ENCODE measurements at regions not wholly inside any gene's neighbourhood (a gene's known extent, or its start where the extent isn't known, plus 50 kb on each side); places are given as distances from the start of the nearest gene placed in this dataset.

GRCh38 chr2:176619504-176619903 is 350.3 kb downstream of the MTX2 start:
- no peak for DNase-seq

- no peak for DNase-seq
Observed at GRCh38 chr2:176621350-176621749, 352.1 kb downstream of the MTX2 start.

GRCh38 chr2:176622792-176623191 is 353.6 kb downstream of the MTX2 start:
- DNase-seq: no peak

GRCh38 chr2:176626796-176627195 is 357.6 kb downstream of the MTX2 start:
- DNase-seq: no peak

- no peak for DNase-seq
Observed at GRCh38 chr2:176628438-176628837, 359.2 kb downstream of the MTX2 start.

GRCh38 chr2:176633754-176634153 is 364.5 kb downstream of the MTX2 start:
- no peak for DNase-seq

GRCh38 chr2:176636401-176636800 is 367.2 kb downstream of the MTX2 start:
- DNase-seq: no peak

GRCh38 chr2:176637142-176637485 is 367.9 kb downstream of the MTX2 start:
- DNase-seq: peak; percentile 2

- DNase-seq: peak; percentile 11
Observed at GRCh38 chr2:176637486-176638166, 368.4 kb downstream of the MTX2 start.

GRCh38 chr2:176638167-176639015 is 369.1 kb downstream of the MTX2 start:
- peak; percentile 55 for DNase-seq

GRCh38 chr2:176639016-176639343 is 369.7 kb downstream of the MTX2 start:
- no peak for DNase-seq

- no peak for DNase-seq
Observed at GRCh38 chr2:176639671-176640070, 370.4 kb downstream of the MTX2 start.

GRCh38 chr2:176641436-176641835 is 372.2 kb downstream of the MTX2 start:
- no peak for DNase-seq

- no peak for DNase-seq
Observed at GRCh38 chr2:176642074-176642473, 372.8 kb downstream of the MTX2 start.

GRCh38 chr2:176643646-176644045 is 374.4 kb downstream of the MTX2 start:
- DNase-seq: no peak

- DNase-seq: no peak
Observed at GRCh38 chr2:176645494-176645893, 376.3 kb downstream of the MTX2 start.

GRCh38 chr2:176646033-176646615 is 376.9 kb downstream of the MTX2 start:
- no peak for DNase-seq

- no peak for DNase-seq
Observed at GRCh38 chr2:176647325-176648165, 378.3 kb downstream of the MTX2 start.

GRCh38 chr2:176648700-176649297 is 379.6 kb downstream of the MTX2 start:
- DNase-seq: no peak

- DNase-seq: no peak
Observed at GRCh38 chr2:176650104-176650837, 381.0 kb downstream of the MTX2 start.

GRCh38 chr2:176650838-176651555 is 381.8 kb downstream of the MTX2 start:
- DNase-seq: no peak
